Esophagus squamous epithelium (tissue), 4 donors: ENCODE measurements at regions not wholly inside any gene's neighbourhood (a gene's known extent, or its start where the extent isn't known, plus 50 kb on each side); places are given as distances from the start of the nearest gene placed in this dataset.
"Not testable (repeated sequence)": the region's sequence is repeated elsewhere in the genome, so short reads cannot be mapped to it uniquely, and the experiment has no call there.

Source experiments
- CTCF ChIP-seq, 6 experiments: fragments of 450-650 bp in 4 of 6; fragments of 200-600 bp in 2 of 6; sonication (generic) in 2 of 6; IDR thresholded peaks; one replicate each; pipeline ENCODE4 v1.5.1; 2016 to 2019; ENCODE audit warnings: antibody characterized with exemption in 6 of 6, mild to moderate bottlenecking in 4 of 6, moderate library complexity in 4 of 6
- POLR2A ChIP-seq, 4 donors: fragments of 450-650 bp; IDR thresholded peaks; one replicate each; pipeline ENCODE4 v1.6.1; 2017; ENCODE audit warnings: antibody characterized with exemption in 4 of 4, mild to moderate bottlenecking in 4 of 4, moderate library complexity in 3 of 4

- not testable (repeated sequence) for TF ChIP-seq CTCF, POLR2A (IDR thresholded peaks at IDR 0.05)
These were observed 148.7 kb upstream of the POGK start for GRCh38 chr1:166690596-166690995.
